ENCODE measurements at regions not wholly inside any gene's neighbourhood (a gene's known extent, or its start where the extent isn't known, plus 50 kb on each side); places are given as distances from the start of the nearest gene placed in this dataset.

DNA sequence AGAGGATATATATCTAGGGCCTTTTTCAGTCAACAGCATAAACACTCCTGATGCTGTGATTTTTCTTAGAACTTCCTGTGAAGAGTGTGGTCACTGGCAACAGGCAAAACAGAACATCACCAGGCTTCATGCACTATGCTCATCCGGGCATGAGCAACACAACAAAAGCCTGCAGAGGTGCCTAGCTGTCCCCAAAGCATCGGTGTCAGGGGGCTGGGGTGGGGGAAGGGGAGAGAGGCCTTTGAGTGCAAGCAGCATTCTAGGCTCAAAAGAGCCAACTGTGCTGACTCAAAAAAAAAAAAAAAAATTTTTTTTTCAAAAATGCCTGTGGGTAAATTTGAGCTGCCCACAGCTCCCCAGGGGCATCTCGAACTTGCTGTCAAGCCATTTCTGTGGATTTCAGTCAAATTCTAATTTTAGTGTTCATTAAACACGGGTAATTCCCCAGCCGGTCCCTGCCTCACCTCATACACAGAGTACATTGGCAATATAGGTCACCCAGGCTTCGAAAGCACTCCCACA, 194.6 kb upstream of the DYNLRB2 start:
- Mint-ChIP-seq H3K27me3 (ENCODE audit: insufficient read depth, unreplicated experiment) (no peaks in the 10 kb centered on the region), H3K27ac (ENCODE audit: unreplicated experiment) (no peak overlapping the region), H3K36me3 (ENCODE audit: insufficient read depth, unreplicated experiment) (peaks cover 11% of the 10 kb centered on the region), H3K4me3 (ENCODE audit: unreplicated experiment) (no peak overlapping the region), H3K4me1 (ENCODE audit: low read depth, unreplicated experiment) (peaks cover 23% of the 10 kb centered on the region), H3K9me3 (ENCODE audit: unreplicated experiment) (peaks cover 18% of the 10 kb centered on the region)
- BruUV-seq (replicated peaks) = no TSS peak
- intact Hi-C loops (cut with micrococcal nuclease; ENCODE audit: unreplicated experiment) = no loop called here
- TF ChIP-seq, protein P1, sequence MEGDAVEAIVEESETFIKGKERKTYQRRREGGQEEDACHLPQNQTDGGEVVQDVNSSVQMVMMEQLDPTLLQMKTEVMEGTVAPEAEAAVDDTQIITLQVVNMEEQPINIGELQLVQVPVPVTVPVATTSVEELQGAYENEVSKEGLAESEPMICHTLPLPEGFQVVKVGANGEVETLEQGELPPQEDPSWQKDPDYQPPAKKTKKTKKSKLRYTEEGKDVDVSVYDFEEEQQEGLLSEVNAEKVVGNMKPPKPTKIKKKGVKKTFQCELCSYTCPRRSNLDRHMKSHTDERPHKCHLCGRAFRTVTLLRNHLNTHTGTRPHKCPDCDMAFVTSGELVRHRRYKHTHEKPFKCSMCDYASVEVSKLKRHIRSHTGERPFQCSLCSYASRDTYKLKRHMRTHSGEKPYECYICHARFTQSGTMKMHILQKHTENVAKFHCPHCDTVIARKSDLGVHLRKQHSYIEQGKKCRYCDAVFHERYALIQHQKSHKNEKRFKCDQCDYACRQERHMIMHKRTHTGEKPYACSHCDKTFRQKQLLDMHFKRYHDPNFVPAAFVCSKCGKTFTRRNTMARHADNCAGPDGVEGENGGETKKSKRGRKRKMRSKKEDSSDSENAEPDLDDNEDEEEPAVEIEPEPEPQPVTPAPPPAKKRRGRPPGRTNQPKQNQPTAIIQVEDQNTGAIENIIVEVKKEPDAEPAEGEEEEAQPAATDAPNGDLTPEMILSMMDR (IDR thresholded peaks at IDR 0.05; ENCODE audit: insufficient read depth in 1 of 2, low read depth in 1 of 2, low read length in 1 of 2, severe bottlenecking in 1 of 2, unreplicated experiment in 1 of 2) = no peak
- ChIA-PET POLR2A (no interaction called here), CTCF (no interaction called here)
- Histone ChIP-seq H3K9me3 (peaks cover 4% of the 10 kb centered on the region; the same call in 1 of the 2 replicates), H3K4me3 (ENCODE audit: low read depth, low read length) (no peak overlapping the region), H3K36me3 (ENCODE audit: control insufficient read depth, insufficient read depth, low read length) (no peaks in the 10 kb centered on the region), H3K27me3 (replicated peaks; ENCODE audit: control insufficient read depth, insufficient read depth, low read length) (no peaks in the 10 kb centered on the region), H3K4me1 (peaks cover 46% of the 10 kb centered on the region)
- DNase-seq = no peak

DNA sequence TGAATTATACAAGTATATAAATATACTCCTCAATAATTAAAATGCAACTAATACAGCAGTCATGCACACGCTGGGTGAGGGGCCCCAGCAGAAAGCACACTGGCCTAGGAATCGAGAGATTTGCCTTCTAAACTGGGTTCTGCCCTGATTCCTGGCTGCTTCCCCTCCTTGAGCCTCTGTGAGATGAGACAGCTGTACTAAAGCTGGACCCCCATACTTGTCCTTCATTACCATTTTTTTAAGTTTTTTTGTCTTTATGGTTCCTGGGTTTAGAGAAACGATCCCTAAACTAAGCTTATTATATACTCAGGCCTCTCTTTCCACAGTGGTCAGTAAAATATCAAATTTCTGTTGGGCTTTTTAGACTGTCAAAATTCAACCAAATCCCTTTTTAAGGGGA, 195.1 kb upstream of the DYNLRB2 start:
- Mint-ChIP-seq H3K27ac (ENCODE audit: unreplicated experiment) (no peak overlapping the region), H3K4me3 (ENCODE audit: unreplicated experiment) (no peak overlapping the region), H3K27me3 (ENCODE audit: insufficient read depth, unreplicated experiment) (no peaks in the 10 kb centered on the region), H3K9me3 (ENCODE audit: unreplicated experiment) (peaks cover 18% of the 10 kb centered on the region), H3K4me1 (ENCODE audit: low read depth, unreplicated experiment) (peaks cover 23% of the 10 kb centered on the region), H3K36me3 (ENCODE audit: insufficient read depth, unreplicated experiment) (peaks cover 11% of the 10 kb centered on the region)
- TF ChIP-seq, protein P1 (IDR thresholded peaks at IDR 0.05; ENCODE audit: insufficient read depth in 1 of 2, low read depth in 1 of 2, low read length in 1 of 2, severe bottlenecking in 1 of 2, unreplicated experiment in 1 of 2) = no peak
- H3K36me3 ChIP-seq (ENCODE audit: control insufficient read depth, insufficient read depth, low read length) = no peaks in the 10 kb centered on the region
- CTCF ChIA-PET = no interaction called here
- POLR2A ChIA-PET = no interaction called here
- no peak for DNase-seq
- no peak overlapping the region for H3K4me3 ChIP-seq (ENCODE audit: low read depth, low read length)
- intact Hi-C loops (cut with micrococcal nuclease; ENCODE audit: unreplicated experiment) = no loop called here
- H3K4me1 ChIP-seq = peaks cover 45% of the 10 kb centered on the region
- H3K9me3 ChIP-seq = peaks cover 4% of the 10 kb centered on the region; the same call in 1 of the 2 replicates
- BruUV-seq (replicated peaks) = no TSS peak
- H3K27me3 ChIP-seq (replicated peaks; ENCODE audit: control insufficient read depth, insufficient read depth, low read length) = no peaks in the 10 kb centered on the region

DNA sequence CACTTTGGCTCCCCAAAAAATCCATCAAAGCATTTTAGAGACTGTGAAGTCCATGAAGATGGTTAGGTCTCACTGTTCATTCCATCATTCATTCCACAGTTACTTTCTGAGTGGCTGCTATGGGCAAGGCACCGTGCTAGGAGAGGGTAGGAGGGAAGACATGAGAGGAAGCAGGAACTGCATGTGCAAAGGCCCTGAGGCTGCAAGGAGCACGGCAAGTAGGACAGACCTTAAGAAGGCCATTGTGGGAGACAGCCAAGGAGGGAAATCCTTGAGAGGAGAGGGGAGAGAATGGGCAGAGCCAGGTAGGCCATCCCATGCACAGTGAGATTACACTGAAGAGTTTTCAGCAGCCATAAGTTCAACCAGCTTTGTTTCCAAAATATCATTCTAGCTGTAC, 196.2 kb upstream of the DYNLRB2 start:
- no peak overlapping the region for H3K4me3 Mint-ChIP-seq (ENCODE audit: unreplicated experiment)
- peaks cover 4% of the 10 kb centered on the region; the same call in 1 of the 2 replicates for H3K9me3 ChIP-seq
- H3K27me3 Mint-ChIP-seq (ENCODE audit: insufficient read depth, unreplicated experiment) = no peaks in the 10 kb centered on the region
- peaks cover 18% of the 10 kb centered on the region for H3K4me1 Mint-ChIP-seq (ENCODE audit: low read depth, unreplicated experiment)
- no peaks in the 10 kb centered on the region for H3K36me3 ChIP-seq (ENCODE audit: control insufficient read depth, insufficient read depth, low read length)
- H3K36me3 Mint-ChIP-seq (ENCODE audit: insufficient read depth, unreplicated experiment) = peaks cover 1% of the 10 kb centered on the region
- no TSS peak for BruUV-seq (replicated peaks)
- H3K9me3 Mint-ChIP-seq (ENCODE audit: unreplicated experiment) = peaks cover 18% of the 10 kb centered on the region
- ChIA-PET POLR2A (no interaction called here), CTCF (no interaction called here)
- H3K27me3 ChIP-seq (replicated peaks; ENCODE audit: control insufficient read depth, insufficient read depth, low read length) = no peaks in the 10 kb centered on the region
- intact Hi-C loops (cut with micrococcal nuclease; ENCODE audit: unreplicated experiment) = no loop called here
- TF ChIP-seq, protein P1 (IDR thresholded peaks at IDR 0.05; ENCODE audit: insufficient read depth in 1 of 2, low read depth in 1 of 2, low read length in 1 of 2, severe bottlenecking in 1 of 2, unreplicated experiment in 1 of 2) = no peak
- DNase-seq = no peak
- H3K4me1 ChIP-seq = peaks cover 37% of the 10 kb centered on the region
- H3K27ac Mint-ChIP-seq (ENCODE audit: unreplicated experiment) = no peak overlapping the region
- H3K4me3 ChIP-seq (ENCODE audit: low read depth, low read length) = no peak overlapping the region

All from Caco-2 (cell line).